MM.1S (cell line): ENCODE measurements at regions not wholly inside any gene's neighbourhood (a gene's known extent, or its start where the extent isn't known, plus 50 kb on each side); places are given as distances from the start of the nearest gene placed in this dataset.

ENCODE experiments used
- DNase-seq: peaks from one replicate; pipeline ENCODE4 v3.0.0-alpha.2; 2015
- H2AFZ ChIP-seq: fragments of 300-600 bp; sonication (generic); 2 replicates; pipeline ENCODE4 v1.6.0; 2016; ENCODE audit warnings: antibody characterized with exemption, low read length
- H3F3A ChIP-seq: fragments of 300-600 bp; sonication (generic); 2 replicates; pipeline ENCODE4 v1.6.1; 2016; ENCODE audit warnings: mild to moderate bottlenecking, antibody characterized with exemption, low read length, moderate library complexity, mixed read lengths; ENCODE audit not compliant: insufficient read depth
- H3K27ac ChIP-seq: fragments of 300-600 bp; sonication (generic); 2 replicates; pipeline ENCODE4 v1.5.1; 2016; ENCODE audit warnings: mild to moderate bottlenecking, low read length
- H3K27me3 ChIP-seq: fragments of 300-600 bp; sonication (generic); replicated peaks from 2 replicates; pipeline ENCODE4 v1.6.0; 2016; ENCODE audit warnings: low read length; ENCODE audit not compliant: insufficient read depth
- H3K36me3 ChIP-seq: fragments of 300-600 bp; sonication (generic); replicated peaks from 2 replicates; pipeline ENCODE4 v1.6.1; 2016; ENCODE audit warnings: mild to moderate bottlenecking, low read length, mixed read lengths; ENCODE audit not compliant: insufficient read depth
- H3K4me1 ChIP-seq: fragments of 300-600 bp; sonication (generic); 2 replicates; pipeline ENCODE4 v1.6.1; 2016; ENCODE audit warnings: low read length, mixed read lengths
- H3K4me2 ChIP-seq: fragments of 300-600 bp; sonication (generic); 2 replicates; pipeline ENCODE4 v1.6.0; 2016; ENCODE audit warnings: low read depth, low read length
- H3K4me3 ChIP-seq: fragments of 300-600 bp; sonication (generic); 2 replicates; pipeline ENCODE4 v1.5.1; 2016; ENCODE audit warnings: low read length, mixed read lengths
- H3K79me2 ChIP-seq: fragments of 300-600 bp; sonication (generic); 2 replicates; pipeline ENCODE4 v1.6.1; 2016; ENCODE audit warnings: mixed run types, low read length, mixed read lengths
- H3K9ac ChIP-seq: fragments of 300-600 bp; sonication (generic); 2 replicates; pipeline ENCODE4 v1.6.1; 2016; ENCODE audit warnings: low read length, mixed read lengths
- H3K9me2 ChIP-seq: fragments of 300-600 bp; sonication (generic); replicated peaks from 2 replicates; pipeline ENCODE4 v1.6.1; 2016; ENCODE audit warnings: mild to moderate bottlenecking, low read length, mixed read lengths; ENCODE audit not compliant: insufficient read depth
- H3K9me3 ChIP-seq: fragments of 300-600 bp; sonication (generic); replicated peaks from 2 replicates; pipeline ENCODE4 v1.6.1; 2016; ENCODE audit warnings: mild to moderate bottlenecking, low read length, mixed read lengths; ENCODE audit not compliant: insufficient read depth
- H4K20me1 ChIP-seq: fragments of 300-600 bp; sonication (generic); 2 replicates; pipeline ENCODE4 v1.6.1; 2016; ENCODE audit warnings: mild to moderate bottlenecking, low read length, moderate library complexity, mixed read lengths; ENCODE audit not compliant: insufficient read depth
- EZH2 ChIP-seq: fragments of 300-600 bp; sonication (generic); optimal IDR thresholded peaks from 2 replicates; pipeline ENCODE3; 2017; ENCODE audit warnings: low read depth, mild to moderate bottlenecking, antibody characterized with exemption, low read length, mixed read lengths
- EZH2phosphoT487 ChIP-seq: fragments of 300-600 bp; sonication (generic); IDR thresholded peaks from 2 replicates; pipeline ENCODE4 v1.6.1; 2018; ENCODE audit warnings: antibody characterized with exemption, low read length
- TF ChIP-seq, protein P1 (sequence below): fragments of 300-600 bp; sonication (generic); IDR thresholded peaks from 2 replicates; pipeline ENCODE4 v1.5.1; 2016; ENCODE audit warnings: antibody characterized with exemption, low read length, mixed read lengths

DNA sequence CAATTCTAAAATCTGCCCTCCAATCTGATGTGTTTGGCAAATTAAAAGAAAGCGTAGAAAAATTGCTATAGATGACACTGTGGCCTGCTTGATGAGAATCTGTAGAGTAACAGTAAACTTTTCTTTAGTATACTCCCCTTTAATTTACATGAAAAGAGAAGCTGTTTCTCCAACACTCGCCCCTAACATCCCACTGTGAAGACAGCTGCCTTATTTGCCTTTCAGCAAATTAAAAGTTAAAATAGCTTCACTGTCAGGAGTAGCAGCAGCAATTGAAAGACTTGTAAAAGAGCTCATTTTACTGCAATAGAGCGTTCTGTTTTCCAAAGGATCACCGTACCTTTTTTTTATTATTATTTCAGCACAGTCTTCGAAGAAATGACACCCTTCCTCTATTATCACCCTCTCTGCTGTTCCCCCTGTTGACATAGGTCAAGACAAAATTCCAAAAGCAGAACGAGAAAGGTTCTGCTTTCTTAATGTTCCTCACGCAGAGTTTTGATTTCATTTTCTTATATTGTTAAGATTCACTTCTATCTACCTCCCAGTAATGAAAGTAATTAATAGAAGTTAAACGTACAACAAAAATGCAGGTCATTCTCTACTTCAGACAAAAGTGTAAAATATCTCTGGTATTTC, 153.5 kb upstream of the USP15 start:
- Histone ChIP-seq H3K4me2 (no peak overlapping the region), H3K4me3 (no peak overlapping the region), H3K27me3 (no peaks in the 10 kb centered on the region), H3F3A (no peaks in the 10 kb centered on the region), H2AFZ (no peak overlapping the region), H3K9me2 (no peaks in the 10 kb centered on the region), H3K9ac (no peak overlapping the region), H4K20me1 (no peaks in the 10 kb centered on the region), H3K36me3 (no peaks in the 10 kb centered on the region), H3K27ac (no peak overlapping the region), H3K79me2 (no peaks in the 10 kb centered on the region), H3K4me1 (no peaks in the 10 kb centered on the region), H3K9me3 (no peaks in the 10 kb centered on the region)
- TF ChIP-seq EZH2phosphoT487 (no peak), EZH2 (no peak)
- TF ChIP-seq, protein P1, sequence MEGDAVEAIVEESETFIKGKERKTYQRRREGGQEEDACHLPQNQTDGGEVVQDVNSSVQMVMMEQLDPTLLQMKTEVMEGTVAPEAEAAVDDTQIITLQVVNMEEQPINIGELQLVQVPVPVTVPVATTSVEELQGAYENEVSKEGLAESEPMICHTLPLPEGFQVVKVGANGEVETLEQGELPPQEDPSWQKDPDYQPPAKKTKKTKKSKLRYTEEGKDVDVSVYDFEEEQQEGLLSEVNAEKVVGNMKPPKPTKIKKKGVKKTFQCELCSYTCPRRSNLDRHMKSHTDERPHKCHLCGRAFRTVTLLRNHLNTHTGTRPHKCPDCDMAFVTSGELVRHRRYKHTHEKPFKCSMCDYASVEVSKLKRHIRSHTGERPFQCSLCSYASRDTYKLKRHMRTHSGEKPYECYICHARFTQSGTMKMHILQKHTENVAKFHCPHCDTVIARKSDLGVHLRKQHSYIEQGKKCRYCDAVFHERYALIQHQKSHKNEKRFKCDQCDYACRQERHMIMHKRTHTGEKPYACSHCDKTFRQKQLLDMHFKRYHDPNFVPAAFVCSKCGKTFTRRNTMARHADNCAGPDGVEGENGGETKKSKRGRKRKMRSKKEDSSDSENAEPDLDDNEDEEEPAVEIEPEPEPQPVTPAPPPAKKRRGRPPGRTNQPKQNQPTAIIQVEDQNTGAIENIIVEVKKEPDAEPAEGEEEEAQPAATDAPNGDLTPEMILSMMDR, result no peak
- no peak for DNase-seq

DNA sequence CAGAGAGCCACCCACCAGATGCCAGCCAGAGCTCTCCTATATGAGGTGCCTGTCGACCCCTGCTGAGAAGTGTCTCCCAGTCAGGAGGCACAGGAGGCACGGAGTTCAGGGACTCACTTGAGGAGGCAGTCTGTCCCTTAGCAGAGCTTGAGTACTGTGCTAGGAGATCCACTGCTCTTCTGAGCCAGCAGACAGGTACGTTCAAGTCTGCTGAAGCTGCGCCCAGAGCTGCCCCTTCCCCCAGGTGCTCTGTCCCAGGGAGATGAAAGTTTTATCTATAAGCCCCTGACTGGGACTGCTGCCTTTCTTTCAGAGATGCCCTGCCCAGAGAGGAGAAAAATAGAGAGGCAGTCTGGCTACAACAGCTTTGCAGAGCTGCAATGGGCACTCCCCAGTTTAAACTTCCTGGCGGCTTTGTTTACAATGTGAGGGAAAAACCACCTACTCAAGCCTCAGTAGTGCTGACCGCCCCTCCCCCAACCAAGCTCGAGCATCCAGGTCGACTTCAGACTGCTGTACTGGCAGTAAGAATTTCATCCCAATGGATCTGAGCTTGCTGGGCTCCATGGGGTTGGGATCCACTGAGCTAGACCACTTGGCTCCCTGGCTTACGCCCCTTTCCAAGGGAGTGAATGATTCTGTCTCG, 146.7 kb upstream of the USP15 start:
- no peaks in the 10 kb centered on the region for H3K4me1 ChIP-seq
- H3K9me3 ChIP-seq, result no peaks in the 10 kb centered on the region
- no peaks in the 10 kb centered on the region for H3K9me2 ChIP-seq
- H3K4me2 ChIP-seq, result no peak overlapping the region
- no peaks in the 10 kb centered on the region for H3F3A ChIP-seq
- no peak for DNase-seq
- TF ChIP-seq EZH2 (no peak), EZH2phosphoT487 (no peak)
- TF ChIP-seq, protein P1, result no peak
- H3K79me2 ChIP-seq, result no peaks in the 10 kb centered on the region
- H3K36me3 ChIP-seq, result no peaks in the 10 kb centered on the region
- no peak overlapping the region for H3K9ac ChIP-seq
- no peak overlapping the region for H3K4me3 ChIP-seq
- H3K27ac ChIP-seq, result no peak overlapping the region
- no peaks in the 10 kb centered on the region for H3K27me3 ChIP-seq
- H4K20me1 ChIP-seq, result no peaks in the 10 kb centered on the region
- H2AFZ ChIP-seq, result no peak overlapping the region

DNA sequence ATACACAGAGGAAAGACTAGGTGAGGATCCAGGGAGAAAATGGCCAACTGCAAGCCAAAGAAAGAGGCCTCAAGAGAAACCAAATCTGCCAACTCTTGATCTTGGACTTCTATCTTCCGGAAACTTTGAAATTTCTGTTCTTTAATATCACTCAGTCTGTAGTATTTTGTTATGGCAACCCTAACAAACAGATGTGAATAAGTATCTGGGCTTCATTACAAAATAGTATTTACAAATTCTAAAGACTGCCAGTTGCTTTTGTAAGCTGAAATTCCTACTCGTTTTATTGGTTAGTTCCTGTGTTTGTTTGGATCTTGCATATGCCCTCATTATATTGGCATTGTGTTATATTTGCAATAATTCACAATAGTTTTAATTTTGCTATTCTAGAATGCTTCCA, 143.2 kb upstream of the USP15 start:
- Histone ChIP-seq H3K9me3 (no peaks in the 10 kb centered on the region), H3K27me3 (no peaks in the 10 kb centered on the region), H3K79me2 (no peaks in the 10 kb centered on the region), H3K4me3 (no peak overlapping the region), H4K20me1 (no peaks in the 10 kb centered on the region), H3K27ac (no peak overlapping the region), H3K9me2 (no peaks in the 10 kb centered on the region), H3K4me2 (no peak overlapping the region), H3F3A (no peaks in the 10 kb centered on the region), H3K9ac (no peak overlapping the region), H3K4me1 (no peaks in the 10 kb centered on the region), H2AFZ (no peak overlapping the region), H3K36me3 (no peaks in the 10 kb centered on the region)
- TF ChIP-seq EZH2phosphoT487, result no peak
- TF ChIP-seq EZH2, result no peak
- TF ChIP-seq, protein P1, result no peak
- no peak for DNase-seq
